CD14-positive monocyte (primary cell): ENCODE measurements at regions not wholly inside any gene's neighbourhood (a gene's known extent, or its start where the extent isn't known, plus 50 kb on each side); places are given as distances from the start of the nearest gene placed in this dataset.
A peak's percentile ranks its signal among the peaks of the same experiment; 100 is the strongest.

Source experiments
- DNase-seq, 3 donors: peaks; one replicate each; pipeline ENCODE4 v3.0.0-alpha.2; 2011 to 2022
- H2AFZ ChIP-seq: 2 replicates; pipeline ENCODE4 v1.6.0; 2012; ENCODE audit warnings: mild to moderate bottlenecking, low read depth, low read length, inconsistent platforms; ENCODE audit not compliant: insufficient read depth, poor library complexity, severe bottlenecking
- H3K27ac ChIP-seq, 2 donors: 1 replicate in 1 of 2; 2 replicates in 1 of 2; pipeline ENCODE4 v1.5.1; 2012 to 2013; ENCODE audit warnings: low read length in 2 of 2, control low read depth in 1 of 2, inconsistent platforms in 1 of 2, low read depth in 1 of 2, mild to moderate bottlenecking in 1 of 2
- H3K27me3 ChIP-seq, 2 donors: one replicate each; pipeline versions ENCODE4 v1.6.0 to v1.6.1; 2011 to 2013; ENCODE audit warnings: low read length in 2 of 2; ENCODE audit not compliant: control insufficient read depth in 2 of 2, insufficient read depth in 2 of 2
- H3K36me3 ChIP-seq, 2 donors: replicated peaks in 1 of 2; 1 replicate in 1 of 2; 2 replicates in 1 of 2; pipeline versions ENCODE4 v1.5.1 to v1.6.1; 2012 to 2013; ENCODE audit warnings: low read length in 2 of 2, control low read depth in 1 of 2, inconsistent platforms in 1 of 2, mild to moderate bottlenecking in 1 of 2; ENCODE audit not compliant: insufficient read depth in 2 of 2, control insufficient read depth in 1 of 2
- H3K4me1 ChIP-seq, 2 donors: 1 replicate in 1 of 2; 2 replicates in 1 of 2; pipeline versions ENCODE4 v1.5.1 to v1.6.1; 2012 to 2013; ENCODE audit warnings: low read length in 2 of 2, control low read depth in 1 of 2, inconsistent platforms in 1 of 2, mild to moderate bottlenecking in 1 of 2, moderate library complexity in 1 of 2; ENCODE audit not compliant: insufficient read depth in 2 of 2, control insufficient read depth in 1 of 2
- H3K4me2 ChIP-seq: replicated peaks from 2 replicates; pipeline ENCODE3; 2012; ENCODE audit warnings: low read length, moderate library complexity, mild to moderate bottlenecking; ENCODE audit not compliant: poor library complexity, severe bottlenecking; ENCODE audit errors: extremely low read depth
- H3K4me3 ChIP-seq, 3 experiments: fragments of 200-600 bp in 1 of 3; sonication (generic) in 1 of 3; replicated peaks in 1 of 3; 1 replicate in 2 of 3; 2 replicates in 1 of 3; pipeline ENCODE4 v1.5.1; 2011 to 2013; ENCODE audit warnings: low read length in 3 of 3, mild to moderate bottlenecking in 3 of 3, control low read depth in 2 of 3, low read depth in 2 of 3, inconsistent platforms in 1 of 3, moderate library complexity in 1 of 3
- H3K79me2 ChIP-seq: 2 replicates; pipeline ENCODE4 v1.6.0; 2012; ENCODE audit warnings: mild to moderate bottlenecking, control low read depth, inconsistent platforms, low read length, moderate library complexity; ENCODE audit not compliant: insufficient read depth
- H3K9ac ChIP-seq: 2 replicates; pipeline ENCODE4 v1.6.0; 2017; ENCODE audit warnings: low read length, mild to moderate bottlenecking; ENCODE audit not compliant: insufficient read depth, poor library complexity, severe bottlenecking
- H3K9me3 ChIP-seq, 2 donors: replicated peaks in 1 of 2; 1 replicate in 1 of 2; 2 replicates in 1 of 2; pipeline versions ENCODE4 v1.5.1 to v1.6.1; 2012 to 2013; ENCODE audit warnings: low read length in 2 of 2, control low read depth in 1 of 2; ENCODE audit not compliant: control insufficient read depth in 1 of 2, insufficient read depth in 1 of 2
- H4K20me1 ChIP-seq: 2 replicates; pipeline ENCODE4 v1.6.0; 2012; ENCODE audit warnings: mild to moderate bottlenecking, low read length, control low read depth, moderate library complexity; ENCODE audit not compliant: insufficient read depth
- H3K27ac Mint-ChIP-seq, 7 donors: one replicate each; pipeline ENCODE4 v1.8.0; 2020; ENCODE audit warnings: mild to moderate bottlenecking in 7 of 7, mixed read lengths in 7 of 7, moderate library complexity in 6 of 7, inconsistent platforms in 2 of 7
- H3K27me3 Mint-ChIP-seq, 3 donors: one replicate each; pipeline ENCODE4 v1.8.0; 2021 to 2022; ENCODE audit warnings: low read depth in 3 of 3, mild to moderate bottlenecking in 3 of 3, mixed read lengths in 3 of 3, moderate library complexity in 3 of 3, inconsistent platforms in 1 of 3
- H3K36me3 Mint-ChIP-seq, 2 donors: one replicate each; pipeline ENCODE4 v1.8.0; 2020; ENCODE audit warnings: mixed read lengths in 2 of 2, inconsistent platforms in 1 of 2, mild to moderate bottlenecking in 1 of 2
- H3K4me1 Mint-ChIP-seq: one replicate; pipeline ENCODE4 v1.8.0; 2020; ENCODE audit warnings: mild to moderate bottlenecking, mixed read lengths
- H3K4me3 Mint-ChIP-seq, 2 donors: one replicate each; pipeline ENCODE4 v1.8.0; 2020; ENCODE audit warnings: mild to moderate bottlenecking in 2 of 2, mixed read lengths in 2 of 2, moderate library complexity in 1 of 2
- H3K9me3 Mint-ChIP-seq, 7 donors: one replicate each; pipeline ENCODE4 v1.8.0; 2020 to 2022; ENCODE audit warnings: mixed read lengths in 7 of 7, mild to moderate bottlenecking in 6 of 7, moderate library complexity in 6 of 7, inconsistent platforms in 2 of 7
- WGBS: methylation state at CpG from one replicate; pipeline ENCODE4 v1.1.5; 2013; ENCODE audit warnings: missing lambda C conversion rate; ENCODE audit not compliant: insufficient coverage; 5-methylcytosine and 5-hydroxymethylcytosine counted together
- intact Hi-C, 2 donors: fragments of 100-400 bp; cut with micrococcal nuclease; formaldehyde crosslinking; loops; one replicate each; pipeline versions ENCODE4 v1.15.0 to v1.15.1; 2023
- TF ChIP-seq, protein P1 (sequence below): fragments of 200-600 bp; IDR thresholded peaks from one replicate; pipeline ENCODE4 v1.8.0; 2022; ENCODE audit warnings: antibody characterized with exemption, mild to moderate bottlenecking

DNA sequence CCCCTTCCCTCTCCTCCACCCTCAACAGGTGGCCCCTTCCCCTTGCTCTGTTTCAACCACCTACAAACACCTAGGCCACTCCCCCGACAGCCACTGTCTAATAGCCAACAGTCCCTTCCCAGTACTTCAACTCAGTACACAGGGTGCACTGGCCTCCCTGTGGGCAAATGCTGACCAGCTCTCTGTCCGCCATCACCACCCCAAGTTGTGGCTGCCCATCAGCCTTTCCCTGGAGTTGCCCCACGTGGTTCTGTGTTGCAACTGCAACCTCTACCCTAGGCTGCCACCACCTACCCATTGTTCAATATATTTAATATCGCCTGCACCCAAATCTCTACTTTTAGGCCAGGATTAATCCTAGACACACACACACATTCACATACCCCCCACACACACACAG is 173.5 kb downstream of the MREG start:
- Histone ChIP-seq H3K4me3 (no peak overlapping the region), H3K27ac (no peak overlapping the region), H3K9ac (no peak overlapping the region), H3K36me3 (no peaks in the 10 kb centered on the region), H2AFZ (no peak overlapping the region), H3K27me3 (peaks cover 0 to 2% of the 10 kb centered on the region in 2 donors), H3K4me2 (no peak overlapping the region), H4K20me1 (no peaks in the 10 kb centered on the region), H3K79me2 (no peaks in the 10 kb centered on the region), H3K4me1 (peaks cover 7 to 12% of the 10 kb centered on the region in 2 donors), H3K9me3 (no peaks in the 10 kb centered on the region)
- WGBS = 90% methylated on average over 3 of the region's 4 CpGs
- H3K36me3 Mint-ChIP-seq = no peaks in the 10 kb centered on the region
- TF ChIP-seq, protein P1, sequence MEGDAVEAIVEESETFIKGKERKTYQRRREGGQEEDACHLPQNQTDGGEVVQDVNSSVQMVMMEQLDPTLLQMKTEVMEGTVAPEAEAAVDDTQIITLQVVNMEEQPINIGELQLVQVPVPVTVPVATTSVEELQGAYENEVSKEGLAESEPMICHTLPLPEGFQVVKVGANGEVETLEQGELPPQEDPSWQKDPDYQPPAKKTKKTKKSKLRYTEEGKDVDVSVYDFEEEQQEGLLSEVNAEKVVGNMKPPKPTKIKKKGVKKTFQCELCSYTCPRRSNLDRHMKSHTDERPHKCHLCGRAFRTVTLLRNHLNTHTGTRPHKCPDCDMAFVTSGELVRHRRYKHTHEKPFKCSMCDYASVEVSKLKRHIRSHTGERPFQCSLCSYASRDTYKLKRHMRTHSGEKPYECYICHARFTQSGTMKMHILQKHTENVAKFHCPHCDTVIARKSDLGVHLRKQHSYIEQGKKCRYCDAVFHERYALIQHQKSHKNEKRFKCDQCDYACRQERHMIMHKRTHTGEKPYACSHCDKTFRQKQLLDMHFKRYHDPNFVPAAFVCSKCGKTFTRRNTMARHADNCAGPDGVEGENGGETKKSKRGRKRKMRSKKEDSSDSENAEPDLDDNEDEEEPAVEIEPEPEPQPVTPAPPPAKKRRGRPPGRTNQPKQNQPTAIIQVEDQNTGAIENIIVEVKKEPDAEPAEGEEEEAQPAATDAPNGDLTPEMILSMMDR = no peak
- no peaks in the 10 kb centered on the region for H3K9me3 Mint-ChIP-seq
- peaks cover 1 to 3% (median 2%) of the 10 kb centered on the region in 3 donors for H3K27me3 Mint-ChIP-seq
- peaks cover 8% of the 10 kb centered on the region for H3K4me1 Mint-ChIP-seq
- no peak overlapping the region for H3K4me3 Mint-ChIP-seq
- intact Hi-C loops = loop anchor here (5.0 to 10.0 kb wide), 2 partner anchors 48 to 65 kb away; no protein-coding TSS in a partner anchor
- DNase-seq = no peak
- H3K27ac Mint-ChIP-seq = peak overlapping the region in 2 of 7 donors; percentile 3 to 41

DNA sequence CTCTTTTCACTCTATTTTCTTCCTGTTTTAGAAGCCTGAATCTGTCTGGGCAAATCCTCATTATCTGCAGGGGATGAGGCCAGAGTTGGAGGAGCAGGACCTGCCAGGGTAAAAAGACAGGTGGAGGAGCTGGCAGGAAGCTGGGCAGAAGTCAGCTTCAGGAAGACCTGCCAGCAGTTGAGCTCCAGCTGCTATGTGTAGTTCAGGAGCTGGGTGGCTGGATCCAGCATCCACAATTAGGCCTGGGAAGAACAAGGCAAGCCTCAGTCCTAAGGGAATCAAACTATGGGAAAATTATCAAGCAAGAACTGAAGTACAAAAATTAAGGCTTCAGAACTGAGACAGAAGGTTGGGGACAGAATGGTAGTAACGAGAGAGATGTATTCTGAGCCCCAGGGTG is 174.0 kb downstream of the MREG start:
- Mint-ChIP-seq H3K4me3 (no peak overlapping the region), H3K4me1 (peaks cover 8% of the 10 kb centered on the region), H3K9me3 (no peaks in the 10 kb centered on the region), H3K27me3 (peaks cover 1 to 3% (median 2%) of the 10 kb centered on the region in 3 donors), H3K36me3 (no peaks in the 10 kb centered on the region), H3K27ac (no peak overlapping the region)
- no peak overlapping the region for H3K4me3 ChIP-seq
- H3K27me3 ChIP-seq = peaks cover 0 to 2% of the 10 kb centered on the region in 2 donors
- no peak overlapping the region for H3K4me2 ChIP-seq
- no peaks in the 10 kb centered on the region for H3K36me3 ChIP-seq
- intact Hi-C loops = no loop called here
- H3K9ac ChIP-seq = no peak overlapping the region
- H2AFZ ChIP-seq = no peak overlapping the region
- H3K79me2 ChIP-seq = no peaks in the 10 kb centered on the region
- WGBS = 100% methylated on average over 1 of the region's 1 CpG
- no peak for DNase-seq
- peaks cover 7 to 12% of the 10 kb centered on the region in 2 donors for H3K4me1 ChIP-seq
- H3K27ac ChIP-seq = no peak overlapping the region
- TF ChIP-seq, protein P1 = no peak
- no peaks in the 10 kb centered on the region for H3K9me3 ChIP-seq
- no peaks in the 10 kb centered on the region for H4K20me1 ChIP-seq
